OCI-LY1 (cell line): ENCODE measurements at regions not wholly inside any gene's neighbourhood (a gene's known extent, or its start where the extent isn't known, plus 50 kb on each side); places are given as distances from the start of the nearest gene placed in this dataset.

ENCODE experiments used
- H2AFZ ChIP-seq: fragments of 200-600 bp; sonication (generic), shearing (Covaris generic); 2 replicates; pipeline ENCODE4 v1.6.0; 2014; ENCODE audit warnings: antibody characterized with exemption, mild to moderate bottlenecking, low read length
- H3F3A ChIP-seq: fragments of 200-600 bp; sonication (generic), shearing (Covaris generic); 2 replicates; pipeline ENCODE4 v1.6.0; 2014; ENCODE audit warnings: mild to moderate bottlenecking, antibody characterized with exemption, low read length, moderate library complexity; ENCODE audit not compliant: insufficient read depth
- H3K27ac ChIP-seq: fragments of 200-600 bp; sonication (generic); 2 replicates; pipeline ENCODE4 v1.5.1; 2014; ENCODE audit warnings: low read length, mixed run types, mild to moderate bottlenecking, low read depth; ENCODE audit not compliant: poor library complexity, severe bottlenecking
- H3K27me3 ChIP-seq: fragments of 200-600 bp; sonication (generic); 2 replicates; pipeline ENCODE4 v1.6.0; 2014; ENCODE audit warnings: antibody characterized with exemption, mild to moderate bottlenecking, low read length, moderate library complexity; ENCODE audit not compliant: insufficient read depth
- H3K36me3 ChIP-seq: fragments of 200-600 bp; sonication (generic); 2 replicates; pipeline ENCODE4 v1.6.1; 2014; ENCODE audit warnings: mild to moderate bottlenecking, antibody characterized with exemption, low read length, moderate library complexity, mixed read lengths; ENCODE audit not compliant: insufficient read depth
- H3K4me1 ChIP-seq: fragments of 200-600 bp; sonication (generic); 2 replicates; pipeline ENCODE4 v1.5.1; 2014; ENCODE audit warnings: mild to moderate bottlenecking, low read length, moderate library complexity; ENCODE audit not compliant: insufficient read depth, severe bottlenecking
- H3K4me2 ChIP-seq: fragments of 200-600 bp; sonication (generic), shearing (Covaris generic); 2 replicates; pipeline ENCODE4 v1.6.1; 2014; ENCODE audit warnings: low read length
- H3K4me3 ChIP-seq: fragments of 200-600 bp; sonication (generic); 2 replicates; pipeline ENCODE4 v1.5.1; 2014; ENCODE audit warnings: low read length, low read depth, mild to moderate bottlenecking, mixed read lengths; ENCODE audit not compliant: poor library complexity, severe bottlenecking
- H3K79me2 ChIP-seq: fragments of 200-600 bp; shearing (Covaris generic); 2 replicates; pipeline ENCODE4 v1.6.1; 2016; ENCODE audit warnings: mixed run types, low read length, mixed read lengths; ENCODE audit not compliant: insufficient read depth
- H3K9ac ChIP-seq: fragments of 200-600 bp; sonication (generic), shearing (Covaris generic); 2 replicates; pipeline ENCODE4 v1.6.1; 2014; ENCODE audit warnings: mild to moderate bottlenecking, low read length, mixed read lengths
- H3K9me2 ChIP-seq: fragments of 200-600 bp; sonication (generic), shearing (Covaris generic); 2 replicates; pipeline ENCODE4 v1.6.1; 2014; ENCODE audit warnings: low read depth, mild to moderate bottlenecking, low read length, mixed read lengths
- H3K9me3 ChIP-seq: fragments of 200-600 bp; shearing (Covaris generic); 2 replicates; pipeline ENCODE4 v1.6.1; 2014; ENCODE audit warnings: low read length, mixed read lengths
- H4K20me1 ChIP-seq: fragments of 200-600 bp; sonication (generic), shearing (Covaris generic); 2 replicates; pipeline ENCODE4 v1.6.0; 2016; ENCODE audit warnings: mild to moderate bottlenecking, low read length; ENCODE audit not compliant: insufficient read depth
- EZH2 ChIP-seq: fragments of 200-600 bp; sonication (generic), shearing (Covaris generic); IDR thresholded peaks from 2 replicates; pipeline ENCODE4 v1.8.0; 2017; ENCODE audit warnings: borderline replicate concordance, mixed run types, mild to moderate bottlenecking, antibody characterized with exemption, low read length, moderate library complexity, mixed read lengths
- TF ChIP-seq, protein P1 (sequence below): fragments of 200-600 bp; sonication (generic), shearing (Covaris generic); IDR thresholded peaks from 2 replicates; pipeline ENCODE4 v1.5.1; 2017; ENCODE audit warnings: mild to moderate bottlenecking, antibody characterized with exemption, low read length, moderate library complexity, mixed read lengths

DNA sequence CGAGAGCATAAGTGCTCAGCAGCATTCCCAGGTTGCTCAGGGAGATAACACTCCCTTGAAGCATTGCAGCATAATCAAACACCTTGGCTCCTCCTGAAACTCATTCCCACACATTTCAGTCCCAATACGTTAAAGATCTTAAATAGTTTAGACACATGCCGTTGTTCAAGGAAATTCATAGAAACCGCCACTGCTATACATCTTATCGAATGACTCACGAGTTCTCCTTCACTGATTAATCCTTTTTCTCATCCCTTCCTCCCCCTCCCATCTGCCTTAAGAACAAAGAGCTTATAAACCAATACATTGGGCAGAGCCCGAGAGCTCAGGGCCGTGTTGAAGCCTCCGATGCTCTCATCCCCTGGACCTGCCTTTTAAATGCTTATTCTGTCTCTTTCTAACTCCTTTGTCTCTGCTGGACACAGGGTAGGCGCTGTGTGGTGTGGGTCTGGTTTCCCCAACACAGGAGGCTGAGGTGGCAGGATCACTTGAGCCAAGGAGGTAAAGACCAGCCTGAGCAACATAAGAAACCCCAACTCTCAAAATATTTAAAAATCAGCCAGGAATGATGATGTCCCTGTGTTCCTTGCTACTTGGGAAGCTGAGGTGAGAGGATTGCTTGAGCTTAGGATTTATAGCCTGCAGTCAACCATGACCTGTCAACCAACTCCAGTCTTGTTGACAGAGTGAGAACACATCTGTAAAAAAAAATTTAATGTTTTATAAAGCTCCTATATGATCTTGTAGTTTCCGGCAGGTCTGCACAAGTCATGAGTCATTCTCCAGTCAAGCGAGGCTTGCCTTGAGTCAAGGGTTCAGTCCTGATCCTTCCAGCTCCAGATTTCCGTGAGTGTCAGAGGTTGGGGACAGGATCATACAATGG, 394.0 kb upstream of the HSFY2 start:
- no peak overlapping the region for H2AFZ ChIP-seq
- no peaks in the 10 kb centered on the region for H3K79me2 ChIP-seq

DNA sequence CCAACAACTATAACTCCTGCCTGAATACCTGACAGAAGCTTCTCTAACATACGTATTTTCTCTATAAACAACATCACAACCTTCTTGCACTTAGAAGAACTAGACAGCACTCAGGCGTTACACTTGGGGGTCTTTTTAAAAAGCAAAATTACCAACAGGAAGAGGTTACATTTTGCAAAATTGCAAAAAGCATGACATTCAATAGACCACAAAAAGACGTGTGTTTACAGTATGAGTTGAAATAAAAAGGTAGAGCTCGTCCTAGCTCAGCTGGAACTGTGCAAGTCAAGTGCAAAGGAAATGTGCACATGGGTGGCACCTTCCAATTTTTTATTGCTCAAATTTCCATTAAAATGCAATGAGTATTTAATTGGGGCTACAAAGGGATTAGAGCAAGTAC, 375.2 kb upstream of the HSFY2 start:
- no peaks in the 10 kb centered on the region for H3K36me3 ChIP-seq
- no peaks in the 10 kb centered on the region for H3K27me3 ChIP-seq
- H3K79me2 ChIP-seq: no peaks in the 10 kb centered on the region
- no peak overlapping the region for H3K9ac ChIP-seq
- TF ChIP-seq, protein P1, sequence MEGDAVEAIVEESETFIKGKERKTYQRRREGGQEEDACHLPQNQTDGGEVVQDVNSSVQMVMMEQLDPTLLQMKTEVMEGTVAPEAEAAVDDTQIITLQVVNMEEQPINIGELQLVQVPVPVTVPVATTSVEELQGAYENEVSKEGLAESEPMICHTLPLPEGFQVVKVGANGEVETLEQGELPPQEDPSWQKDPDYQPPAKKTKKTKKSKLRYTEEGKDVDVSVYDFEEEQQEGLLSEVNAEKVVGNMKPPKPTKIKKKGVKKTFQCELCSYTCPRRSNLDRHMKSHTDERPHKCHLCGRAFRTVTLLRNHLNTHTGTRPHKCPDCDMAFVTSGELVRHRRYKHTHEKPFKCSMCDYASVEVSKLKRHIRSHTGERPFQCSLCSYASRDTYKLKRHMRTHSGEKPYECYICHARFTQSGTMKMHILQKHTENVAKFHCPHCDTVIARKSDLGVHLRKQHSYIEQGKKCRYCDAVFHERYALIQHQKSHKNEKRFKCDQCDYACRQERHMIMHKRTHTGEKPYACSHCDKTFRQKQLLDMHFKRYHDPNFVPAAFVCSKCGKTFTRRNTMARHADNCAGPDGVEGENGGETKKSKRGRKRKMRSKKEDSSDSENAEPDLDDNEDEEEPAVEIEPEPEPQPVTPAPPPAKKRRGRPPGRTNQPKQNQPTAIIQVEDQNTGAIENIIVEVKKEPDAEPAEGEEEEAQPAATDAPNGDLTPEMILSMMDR: no peak
- TF ChIP-seq EZH2: no peak
- no peaks in the 10 kb centered on the region for H3K4me1 ChIP-seq
- no peaks in the 10 kb centered on the region for H3K9me2 ChIP-seq
- no peaks in the 10 kb centered on the region for H3F3A ChIP-seq
- no peaks in the 10 kb centered on the region for H3K9me3 ChIP-seq
- H3K4me2 ChIP-seq: no peak overlapping the region
- H3K27ac ChIP-seq: no peak overlapping the region
- H2AFZ ChIP-seq: no peak overlapping the region
- H4K20me1 ChIP-seq: no peaks in the 10 kb centered on the region
- H3K4me3 ChIP-seq: no peak overlapping the region

More for the DNA sequence above, 394.0 kb upstream of the HSFY2 start:
- H3K27ac ChIP-seq: no peak overlapping the region
- H3K36me3 ChIP-seq: no peaks in the 10 kb centered on the region
- no peak overlapping the region for H3K4me3 ChIP-seq
- no peak overlapping the region for H3K4me2 ChIP-seq
- no peaks in the 10 kb centered on the region for H4K20me1 ChIP-seq
- H3K9ac ChIP-seq: no peak overlapping the region
- no peaks in the 10 kb centered on the region for H3K27me3 ChIP-seq
- no peaks in the 10 kb centered on the region for H3K9me3 ChIP-seq
- H3F3A ChIP-seq: no peaks in the 10 kb centered on the region
- no peaks in the 10 kb centered on the region for H3K9me2 ChIP-seq
- TF ChIP-seq EZH2: no peak
- TF ChIP-seq, protein P1: no peak
- no peaks in the 10 kb centered on the region for H3K4me1 ChIP-seq

- H4K20me1 ChIP-seq: no peaks in the 10 kb centered on the region
- no peak overlapping the region for H3K9ac ChIP-seq
- H3K4me2 ChIP-seq: no peak overlapping the region
- no peaks in the 10 kb centered on the region for H3K9me3 ChIP-seq
- no peaks in the 10 kb centered on the region for H3K36me3 ChIP-seq
- H3K27me3 ChIP-seq: no peaks in the 10 kb centered on the region
- no peak overlapping the region for H3K4me3 ChIP-seq
- H3K79me2 ChIP-seq: no peaks in the 10 kb centered on the region
- H3K9me2 ChIP-seq: no peaks in the 10 kb centered on the region
- H3K27ac ChIP-seq: no peak overlapping the region
- H3K4me1 ChIP-seq: no peaks in the 10 kb centered on the region
- H2AFZ ChIP-seq: no peak overlapping the region
- H3F3A ChIP-seq: no peaks in the 10 kb centered on the region
- TF ChIP-seq, protein P1: no peak
- TF ChIP-seq EZH2: no peak
These were observed 372.8 kb upstream of the HSFY2 start for GRCh38 chrY:19146296-19146695.
